GM21576 (cell line): ENCODE measurements at regions not wholly inside any gene's neighbourhood (a gene's known extent, or its start where the extent isn't known, plus 50 kb on each side); places are given as distances from the start of the nearest gene placed in this dataset.

Experiments used
- ATAC-seq: cut with Tn5 transposase; IDR thresholded peaks from one replicate; pipeline ENCODE4 v1.9.1; 2021; ENCODE audit warnings: mild to moderate bottlenecking, moderate library complexity; ENCODE audit not compliant: unreplicated experiment

- ATAC-seq = no peak
Measured at GRCh38 chr4:58216461-58216860, 1106.3 kb upstream of the IGFBP7 start.

- no peak for ATAC-seq
Measured at GRCh38 chr4:58214376-58214775, 1104.2 kb upstream of the IGFBP7 start.

- no peak for ATAC-seq
Measured at GRCh38 chr4:58209551-58209950, 1099.4 kb upstream of the IGFBP7 start.

DNA sequence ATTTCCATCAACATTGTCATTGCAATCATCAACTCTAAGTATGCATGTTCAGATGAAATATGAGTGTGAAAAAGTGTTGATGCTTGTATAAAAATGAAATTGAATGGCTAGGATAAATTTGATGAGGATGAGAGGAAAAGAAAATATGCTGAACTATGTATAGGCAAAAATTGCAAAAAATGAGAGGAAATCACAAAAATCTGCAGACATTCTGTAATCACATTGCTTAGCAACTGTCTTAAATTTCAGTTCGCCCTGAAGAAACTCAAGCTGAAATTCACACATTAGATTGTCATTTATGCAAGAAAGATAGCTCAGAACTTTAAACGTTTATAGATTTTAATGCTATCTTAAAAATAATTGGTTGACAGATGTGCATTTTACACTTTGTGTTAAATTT lies 1098.8 kb upstream of the IGFBP7 start:
- no peak for ATAC-seq

- ATAC-seq = no peak
Measured at GRCh38 chr4:58205446-58206235, 1095.5 kb upstream of the IGFBP7 start.

- no peak for ATAC-seq
Measured at GRCh38 chr4:58192217-58192616, 1082.0 kb upstream of the IGFBP7 start.

- no peak for ATAC-seq
Measured at GRCh38 chr4:58191109-58191508, 1080.9 kb upstream of the IGFBP7 start.

DNA sequence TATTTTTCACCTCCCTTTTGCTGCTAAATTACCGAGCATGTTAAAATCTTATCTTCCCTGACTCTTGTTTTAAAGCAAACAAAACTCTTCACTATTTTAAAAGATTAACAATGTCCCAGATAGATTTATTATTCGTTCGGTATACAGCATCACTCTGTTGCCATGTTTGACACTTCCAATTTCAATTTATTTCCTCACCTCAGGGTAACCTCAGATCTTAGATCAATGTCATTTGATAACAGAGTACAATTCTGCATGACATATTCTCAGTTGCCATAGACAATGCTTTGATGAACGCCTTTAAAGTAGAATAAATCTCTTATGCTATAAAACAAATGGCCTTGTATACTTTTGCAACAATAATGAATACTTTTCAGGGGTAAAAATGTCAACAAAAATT lies 1078.1 kb upstream of the IGFBP7 start:
- ATAC-seq = no peak

DNA sequence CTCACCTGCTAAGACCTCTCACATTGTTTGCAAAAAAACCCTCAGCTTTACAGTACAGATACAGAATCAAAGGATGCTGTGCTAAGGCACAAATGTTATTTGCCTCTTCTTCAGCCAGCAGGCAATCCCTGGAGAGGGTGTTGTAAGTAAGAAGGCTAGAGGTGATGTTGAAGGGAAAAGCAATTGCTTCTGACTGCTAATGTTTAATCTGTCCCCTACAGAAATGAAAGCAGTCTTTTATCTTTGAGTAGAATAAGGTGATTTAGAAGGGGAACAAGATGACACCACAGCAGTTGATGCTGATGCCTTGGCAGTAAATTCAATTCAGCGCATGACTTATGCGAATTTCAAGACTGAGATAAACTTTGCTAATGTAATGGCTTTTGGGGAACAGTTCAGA lies 1064.8 kb upstream of the IGFBP7 start:
- no peak for ATAC-seq

DNA sequence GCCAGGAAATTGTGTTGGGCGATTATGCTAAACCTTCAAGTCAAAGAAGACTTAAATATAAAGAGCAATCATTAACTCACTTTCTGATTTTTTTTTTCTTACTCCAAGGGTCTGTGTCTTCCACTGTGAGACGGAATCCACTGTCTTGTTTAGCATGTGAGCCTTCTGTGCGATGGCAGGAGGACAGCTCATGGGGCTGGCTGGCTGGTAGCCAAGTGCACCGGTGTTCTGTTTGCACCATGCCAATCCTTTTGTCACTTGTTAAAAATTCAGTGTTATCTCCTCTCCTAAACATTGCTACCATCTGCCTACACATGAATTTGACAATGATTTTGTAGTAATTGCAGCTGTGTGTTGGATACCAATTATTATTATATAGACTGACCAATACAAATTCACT lies 1056.3 kb upstream of the IGFBP7 start:
- ATAC-seq = no peak

GRCh38 chr4:58163156-58163555 lies 1053.0 kb upstream of the IGFBP7 start:
- ATAC-seq = no peak

DNA sequence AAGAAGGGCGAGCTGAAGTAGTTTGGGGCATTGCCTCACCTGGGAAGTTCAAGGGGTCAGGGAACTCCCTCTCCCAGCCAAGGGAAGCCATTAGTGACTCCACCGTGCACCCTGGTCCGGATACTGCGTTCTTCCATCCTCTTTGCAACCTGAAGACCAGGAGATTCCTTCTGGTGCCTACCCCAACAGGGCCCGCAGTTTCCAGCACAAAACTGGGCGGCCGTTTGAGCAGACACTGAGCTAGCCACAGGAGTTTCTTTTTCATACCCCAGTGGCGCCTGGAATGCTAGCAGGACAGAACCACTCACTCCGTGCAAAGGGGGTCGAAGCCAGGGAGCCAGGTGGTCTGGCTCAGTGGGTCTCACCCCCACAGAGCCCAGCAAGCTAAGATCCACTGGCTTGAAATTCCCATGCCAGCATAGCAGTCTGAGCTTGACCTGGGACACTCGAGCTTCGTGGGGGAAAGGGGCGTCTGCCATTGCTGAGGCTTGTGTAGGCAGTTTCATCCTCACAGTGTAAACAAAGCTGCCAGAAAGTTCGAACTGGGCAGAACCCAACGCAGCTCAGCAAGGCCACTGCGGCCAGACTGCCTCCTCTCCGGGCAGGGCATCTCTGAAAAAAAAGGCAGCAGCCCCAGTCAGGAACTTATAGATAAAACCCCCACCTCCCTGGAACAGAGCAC lies 1039.4 kb upstream of the IGFBP7 start:
- ATAC-seq = no peak

DNA sequence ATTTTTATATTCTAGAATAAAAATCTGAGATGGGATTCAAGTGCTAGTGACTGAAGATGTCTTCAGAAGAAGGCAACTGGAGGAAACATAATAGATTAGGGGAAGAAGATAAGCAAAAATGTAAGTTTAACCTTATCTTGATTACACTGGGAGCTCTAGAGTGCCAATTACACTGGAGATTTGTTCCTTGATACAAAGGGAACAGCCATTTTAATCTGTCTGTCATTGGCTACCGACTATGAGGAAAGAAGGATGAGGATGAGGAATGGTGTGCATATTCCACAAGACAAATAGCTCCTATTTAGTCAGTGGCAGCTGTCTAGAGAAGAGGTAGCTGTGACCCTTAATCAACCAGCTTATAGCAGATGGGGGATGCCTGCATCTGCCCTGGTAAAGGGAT lies 1034.5 kb upstream of the IGFBP7 start:
- ATAC-seq = no peak

DNA sequence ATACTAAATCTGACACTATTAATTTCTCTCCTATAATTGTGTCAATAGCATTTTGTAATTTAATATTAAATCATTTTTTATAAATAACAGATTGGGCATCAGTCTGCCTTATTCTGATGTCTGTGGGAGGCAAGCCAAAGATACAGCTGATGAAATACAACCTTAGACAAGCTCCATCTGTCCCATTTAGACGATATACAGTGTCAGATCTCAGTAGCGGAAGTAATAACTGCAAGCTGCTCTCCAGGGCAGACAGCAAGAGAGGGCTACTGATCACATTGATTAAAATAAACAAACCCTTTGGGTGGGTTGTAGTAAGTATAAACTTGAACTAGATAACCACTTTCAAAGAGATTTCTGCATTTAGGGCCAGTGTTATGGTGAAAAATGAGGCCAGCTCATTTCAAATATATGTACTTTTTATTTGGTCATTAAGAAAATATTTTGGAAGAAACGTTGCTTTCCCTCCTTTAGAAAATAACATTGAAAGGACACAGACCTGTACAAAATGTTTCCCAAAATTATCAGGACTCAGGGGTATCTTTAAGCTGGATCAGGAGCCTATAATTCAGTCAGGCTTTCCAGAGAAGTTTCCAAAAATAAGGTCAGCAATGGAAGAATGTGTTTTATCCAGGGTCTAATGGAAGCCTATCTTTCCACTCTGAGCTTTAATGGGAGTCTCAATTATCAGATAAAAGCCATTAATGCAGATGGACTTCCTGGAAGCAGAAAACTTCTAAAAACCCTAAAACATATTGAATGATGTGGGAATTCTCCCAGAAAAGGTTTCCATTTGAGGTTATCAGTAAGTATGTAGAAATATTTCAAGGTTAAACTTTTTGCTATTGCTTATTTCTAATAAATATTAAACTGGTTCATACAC lies 1028.8 kb upstream of the IGFBP7 start:
- no peak for ATAC-seq

DNA sequence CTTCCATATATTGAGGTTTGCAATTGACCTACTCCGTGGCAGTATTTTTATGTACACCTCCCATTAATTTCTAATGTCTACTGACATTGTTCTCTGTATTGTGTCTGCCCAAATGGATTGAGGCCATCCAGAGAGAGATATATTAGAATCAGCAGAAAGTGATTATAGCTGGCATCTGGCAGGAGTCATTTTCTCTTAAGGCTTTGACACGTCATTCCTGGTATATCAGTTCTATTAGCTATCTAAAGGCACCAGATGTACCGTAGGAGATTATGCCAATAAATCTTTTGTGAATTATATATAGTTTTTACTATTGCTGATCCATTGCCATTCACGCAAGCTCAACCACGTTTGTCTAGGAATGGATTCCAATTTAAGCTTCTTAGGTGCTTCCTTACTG lies 1026.4 kb upstream of the IGFBP7 start:
- no peak for ATAC-seq

GRCh38 chr4:58127680-58128079 lies 1017.5 kb upstream of the IGFBP7 start:
- ATAC-seq = no peak

DNA sequence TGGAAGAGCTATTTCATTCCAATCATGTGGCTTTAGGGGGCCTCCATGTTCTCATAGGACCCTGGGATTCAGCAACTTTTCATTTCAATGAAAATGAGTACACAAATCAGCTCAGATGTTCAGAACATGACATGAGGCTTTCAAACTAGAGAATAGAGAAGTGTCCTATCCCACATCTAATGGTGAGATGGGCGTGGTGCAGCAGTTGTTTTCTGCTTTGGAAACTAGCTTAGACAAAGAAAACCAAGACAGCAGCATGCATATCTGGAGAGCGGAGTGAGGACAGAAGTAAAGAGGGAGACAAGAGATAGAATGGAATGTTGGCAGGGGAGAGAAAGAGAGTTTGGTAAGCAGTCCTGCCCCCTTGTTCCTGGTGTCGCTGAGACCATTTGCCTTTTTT lies 1009.1 kb upstream of the IGFBP7 start:
- ATAC-seq = no peak

GRCh38 chr4:58113126-58113525 lies 1002.9 kb upstream of the IGFBP7 start:
- ATAC-seq = no peak

DNA sequence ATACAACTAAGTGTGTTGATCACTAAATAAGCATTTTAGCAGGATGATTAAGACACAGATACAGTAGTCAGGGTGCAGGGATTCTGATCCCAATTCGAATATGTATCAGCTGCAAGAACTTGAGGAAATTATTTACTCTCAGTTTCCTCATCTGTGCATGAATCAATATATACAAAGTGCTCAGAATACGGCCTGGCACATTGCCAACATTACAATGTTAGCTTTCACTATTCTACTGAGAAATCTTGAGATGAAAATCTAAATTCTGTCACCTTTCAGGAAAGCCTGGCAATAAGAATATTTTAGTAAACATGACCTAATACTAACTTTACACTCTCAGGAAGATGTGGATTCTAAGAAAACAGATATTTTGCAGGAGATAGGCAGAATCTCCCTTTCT lies 1001.6 kb upstream of the IGFBP7 start:
- no peak for ATAC-seq

DNA sequence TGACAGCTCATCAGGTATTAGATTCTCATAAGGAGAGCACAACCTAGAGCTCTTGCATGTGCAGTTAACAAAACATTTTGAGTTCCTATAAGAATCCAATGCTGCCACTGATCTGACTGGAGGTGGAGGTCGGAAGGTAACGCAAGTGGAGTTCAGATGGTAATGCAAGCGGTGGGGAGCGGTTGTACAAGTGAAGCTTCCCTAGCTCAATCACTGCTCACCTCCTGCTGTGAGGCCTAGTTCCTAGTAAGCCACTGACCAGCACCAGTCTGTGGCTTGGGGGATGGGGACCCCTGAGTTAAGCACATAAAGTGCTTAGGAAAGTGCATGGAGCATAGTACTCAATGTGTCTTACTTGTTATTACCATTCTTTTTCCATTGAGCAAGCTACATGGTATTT lies 983.2 kb upstream of the IGFBP7 start:
- ATAC-seq = no peak

DNA sequence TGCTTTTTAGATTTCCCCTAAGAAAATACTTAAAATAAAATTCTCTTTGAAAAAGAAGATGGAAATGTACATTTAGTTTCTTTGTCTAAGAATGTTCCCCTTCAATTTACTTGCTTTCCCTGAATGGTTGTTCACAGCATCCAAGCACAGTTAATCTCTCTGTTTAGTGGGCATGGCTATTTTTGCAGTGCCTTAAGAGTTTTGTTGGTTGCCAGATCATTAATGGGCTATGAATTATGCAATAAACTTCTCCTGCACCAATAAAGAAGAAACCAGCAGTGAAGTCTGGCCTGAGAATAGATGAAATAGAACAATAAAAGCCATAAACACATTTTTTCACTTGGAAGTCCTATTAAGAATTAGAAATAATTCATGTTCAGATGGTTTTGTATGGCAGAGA lies 980.4 kb upstream of the IGFBP7 start:
- ATAC-seq = no peak

DNA sequence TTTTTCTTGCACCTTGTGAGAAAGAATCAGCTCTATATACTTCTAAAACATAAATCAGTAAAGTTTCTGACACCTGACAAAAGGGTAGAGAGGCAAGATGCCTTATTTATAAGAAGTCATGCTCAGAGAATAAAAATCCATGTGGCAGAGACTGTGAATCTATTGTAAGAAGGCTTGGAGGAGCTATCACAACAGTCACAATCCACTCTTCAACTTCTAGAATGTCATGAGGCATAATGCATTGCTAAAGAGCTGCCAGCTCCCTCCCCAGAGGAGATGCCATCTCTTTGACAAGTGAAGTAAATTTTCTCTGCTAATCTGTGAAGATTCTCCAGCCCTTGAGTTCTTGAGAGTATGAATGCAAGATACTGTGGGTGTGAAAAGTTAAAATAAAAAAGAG lies 971.2 kb upstream of the IGFBP7 start:
- no peak for ATAC-seq
